Loucy (cell line): ENCODE measurements at regions not wholly inside any gene's neighbourhood (a gene's known extent, or its start where the extent isn't known, plus 50 kb on each side); places are given as distances from the start of the nearest gene placed in this dataset.

Source experiments
- H2AFZ ChIP-seq: fragments of 200-600 bp; sonication (generic); 2 replicates; pipeline ENCODE4 v1.6.0; 2016; ENCODE audit warnings: antibody characterized with exemption, mild to moderate bottlenecking, low read length, moderate library complexity
- H3F3A ChIP-seq: fragments of 200-600 bp; 2 replicates; pipeline ENCODE4 v1.6.0; 2016; ENCODE audit warnings: antibody characterized with exemption, low read depth, mild to moderate bottlenecking
- H3K27me3 ChIP-seq: fragments of 200-600 bp; sonication (generic); 2 replicates; pipeline ENCODE4 v1.6.1; 2014; ENCODE audit warnings: low read length, mild to moderate bottlenecking; ENCODE audit not compliant: insufficient read depth, poor library complexity, severe bottlenecking
- H3K36me3 ChIP-seq: fragments of 200-600 bp; sonication (generic); 2 replicates; pipeline ENCODE4 v1.6.1; 2016; ENCODE audit warnings: low read length; ENCODE audit not compliant: insufficient read depth
- H3K4me1 ChIP-seq: fragments of 200-600 bp; sonication (generic); 2 replicates; pipeline ENCODE4 v1.5.1; 2014; ENCODE audit warnings: low read length, mild to moderate bottlenecking; ENCODE audit not compliant: insufficient read depth, poor library complexity, severe bottlenecking
- H3K4me2 ChIP-seq: fragments of 200-600 bp; sonication (generic); 2 replicates; pipeline ENCODE4 v1.6.0; 2014; ENCODE audit warnings: antibody characterized with exemption, low read length, low read depth, mild to moderate bottlenecking; ENCODE audit not compliant: poor library complexity, severe bottlenecking
- H3K4me3 ChIP-seq: fragments of 200-600 bp; sonication (generic); 2 replicates; pipeline ENCODE4 v1.5.1; 2014; ENCODE audit warnings: low read length, mild to moderate bottlenecking, mixed read lengths; ENCODE audit not compliant: poor library complexity, severe bottlenecking
- H3K79me2 ChIP-seq: fragments of 200-600 bp; sonication (generic); 2 replicates; pipeline ENCODE4 v1.6.1; 2014; ENCODE audit warnings: low read length; ENCODE audit not compliant: insufficient read depth
- H3K9ac ChIP-seq: fragments of 200-600 bp; sonication (generic); 2 replicates; pipeline ENCODE4 v1.6.0; 2014; ENCODE audit warnings: mild to moderate bottlenecking, low read depth, low read length, moderate library complexity; ENCODE audit not compliant: poor library complexity, severe bottlenecking
- H3K9me2 ChIP-seq: fragments of 200-600 bp; sonication (generic); replicated peaks from 2 replicates; pipeline ENCODE4 v1.6.1; 2016; ENCODE audit warnings: low read depth, low read length, mixed read lengths
- H3K9me3 ChIP-seq: fragments of 200-600 bp; sonication (generic); 2 replicates; pipeline ENCODE4 v1.6.1; 2014; ENCODE audit warnings: mild to moderate bottlenecking, antibody characterized with exemption, low read length, low read depth; ENCODE audit not compliant: insufficient read depth
- H4K20me1 ChIP-seq: fragments of 200-600 bp; sonication (generic); 2 replicates; pipeline ENCODE4 v1.6.0; 2014; ENCODE audit warnings: antibody characterized with exemption, low read length, mild to moderate bottlenecking; ENCODE audit not compliant: insufficient read depth, poor library complexity, severe bottlenecking
- EZH2phosphoT487 ChIP-seq: fragments of 200-600 bp; IDR thresholded peaks from 2 replicates; pipeline ENCODE4 v1.6.1; 2018; ENCODE audit warnings: antibody characterized with exemption, mild to moderate bottlenecking, moderate library complexity, borderline replicate concordance
- TF ChIP-seq, protein P1 (sequence below): fragments of 200-600 bp; sonication (generic); conservative IDR thresholded peaks from 2 replicates; pipeline ENCODE4 v1.5.1; 2014; ENCODE audit warnings: mild to moderate bottlenecking, antibody characterized with exemption, low read length

DNA sequence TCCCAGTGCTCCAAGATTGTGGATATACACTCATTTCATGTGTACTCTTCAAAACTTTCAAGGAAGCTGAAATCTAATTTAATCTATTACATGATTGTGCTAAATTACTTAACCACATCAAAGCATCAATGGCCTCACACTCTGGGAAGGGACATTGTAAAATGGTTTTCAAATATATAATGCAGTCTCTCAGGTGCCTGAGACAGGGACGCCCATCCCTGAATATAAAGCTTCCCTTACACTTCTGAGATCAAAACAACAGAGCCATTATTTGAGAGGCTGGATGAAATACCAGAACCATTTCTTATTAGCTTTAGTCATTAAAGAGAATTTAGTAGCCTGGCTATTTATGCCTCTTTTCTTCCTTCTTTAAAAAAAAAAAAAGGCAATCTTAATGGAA, 259.2 kb upstream of the NFIA start:
- Histone ChIP-seq H3K4me1 (peaks cover 23% of the 10 kb centered on the region), H3F3A (no peaks in the 10 kb centered on the region), H3K9ac (no peak overlapping the region), H3K79me2 (no peaks in the 10 kb centered on the region), H3K4me3 (no peak overlapping the region), H3K36me3 (no peaks in the 10 kb centered on the region), H3K9me2 (no peaks in the 10 kb centered on the region), H3K4me2 (no peak overlapping the region), H4K20me1 (no peaks in the 10 kb centered on the region), H3K9me3 (no peaks in the 10 kb centered on the region; the same call in 1 of the 2 replicates), H2AFZ (no peak overlapping the region), H3K27me3 (no peaks in the 10 kb centered on the region)
- TF ChIP-seq, protein P1, sequence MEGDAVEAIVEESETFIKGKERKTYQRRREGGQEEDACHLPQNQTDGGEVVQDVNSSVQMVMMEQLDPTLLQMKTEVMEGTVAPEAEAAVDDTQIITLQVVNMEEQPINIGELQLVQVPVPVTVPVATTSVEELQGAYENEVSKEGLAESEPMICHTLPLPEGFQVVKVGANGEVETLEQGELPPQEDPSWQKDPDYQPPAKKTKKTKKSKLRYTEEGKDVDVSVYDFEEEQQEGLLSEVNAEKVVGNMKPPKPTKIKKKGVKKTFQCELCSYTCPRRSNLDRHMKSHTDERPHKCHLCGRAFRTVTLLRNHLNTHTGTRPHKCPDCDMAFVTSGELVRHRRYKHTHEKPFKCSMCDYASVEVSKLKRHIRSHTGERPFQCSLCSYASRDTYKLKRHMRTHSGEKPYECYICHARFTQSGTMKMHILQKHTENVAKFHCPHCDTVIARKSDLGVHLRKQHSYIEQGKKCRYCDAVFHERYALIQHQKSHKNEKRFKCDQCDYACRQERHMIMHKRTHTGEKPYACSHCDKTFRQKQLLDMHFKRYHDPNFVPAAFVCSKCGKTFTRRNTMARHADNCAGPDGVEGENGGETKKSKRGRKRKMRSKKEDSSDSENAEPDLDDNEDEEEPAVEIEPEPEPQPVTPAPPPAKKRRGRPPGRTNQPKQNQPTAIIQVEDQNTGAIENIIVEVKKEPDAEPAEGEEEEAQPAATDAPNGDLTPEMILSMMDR: no peak
- TF ChIP-seq EZH2phosphoT487: no peak

DNA sequence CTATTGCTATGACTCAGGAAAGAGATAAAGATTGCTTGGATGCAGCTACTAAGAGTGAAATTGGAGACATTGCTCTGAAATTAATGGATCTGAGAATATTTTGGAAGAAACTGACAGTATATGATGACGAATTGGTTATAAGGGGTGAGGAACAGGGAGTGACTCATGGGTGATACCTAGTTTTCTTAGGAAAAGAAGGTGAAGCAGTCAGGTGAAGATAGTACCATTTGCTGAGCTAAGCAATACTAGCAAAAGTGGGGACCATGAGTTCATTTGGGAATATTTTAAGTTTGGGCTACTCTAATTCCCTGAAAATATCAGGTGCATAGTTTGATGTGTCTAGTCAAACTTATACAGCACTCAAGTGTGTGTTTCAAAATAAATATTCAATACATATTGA, 260.1 kb upstream of the NFIA start:
- peaks cover 23% of the 10 kb centered on the region for H3K4me1 ChIP-seq
- H3K36me3 ChIP-seq: no peaks in the 10 kb centered on the region
- H3K9me2 ChIP-seq: no peaks in the 10 kb centered on the region
- H3K4me3 ChIP-seq: no peak overlapping the region
- H3K9me3 ChIP-seq: no peaks in the 10 kb centered on the region; the same call in 1 of the 2 replicates
- H3K79me2 ChIP-seq: no peaks in the 10 kb centered on the region
- H3F3A ChIP-seq: no peaks in the 10 kb centered on the region
- H3K4me2 ChIP-seq: no peak overlapping the region
- no peak overlapping the region for H3K9ac ChIP-seq
- H2AFZ ChIP-seq: no peak overlapping the region
- H3K27me3 ChIP-seq: no peaks in the 10 kb centered on the region
- H4K20me1 ChIP-seq: no peaks in the 10 kb centered on the region
- TF ChIP-seq EZH2phosphoT487: no peak
- TF ChIP-seq, protein P1: no peak

DNA sequence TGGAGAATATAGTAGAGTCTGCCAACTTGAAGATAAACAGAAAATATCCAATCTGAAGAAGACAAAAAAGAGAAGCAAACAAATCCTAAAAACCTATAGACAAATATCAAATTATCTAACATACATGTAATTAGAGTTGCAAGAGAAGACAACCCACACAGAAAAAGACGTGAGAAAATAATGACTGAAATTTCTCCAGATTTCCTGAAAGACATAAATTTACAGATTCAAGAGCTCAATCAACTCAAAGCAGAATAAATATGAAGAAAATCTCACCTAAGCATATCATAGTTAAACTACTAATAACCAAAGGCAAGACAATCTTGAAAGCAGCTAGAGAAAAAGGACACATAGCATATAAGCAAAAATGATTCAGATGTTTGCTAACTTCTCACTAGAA, 261.2 kb upstream of the NFIA start:
- no peak overlapping the region for H3K4me3 ChIP-seq
- no peak overlapping the region for H2AFZ ChIP-seq
- no peaks in the 10 kb centered on the region for H3K9me2 ChIP-seq
- peaks cover 23% of the 10 kb centered on the region for H3K4me1 ChIP-seq
- no peaks in the 10 kb centered on the region for H3K79me2 ChIP-seq
- H4K20me1 ChIP-seq: no peaks in the 10 kb centered on the region
- no peaks in the 10 kb centered on the region for H3K27me3 ChIP-seq
- H3K9ac ChIP-seq: no peak overlapping the region
- no peak overlapping the region for H3K4me2 ChIP-seq
- TF ChIP-seq, protein P1: no peak
- no peak for TF ChIP-seq EZH2phosphoT487
- no peaks in the 10 kb centered on the region for H3F3A ChIP-seq
- no peaks in the 10 kb centered on the region for H3K36me3 ChIP-seq
- H3K9me3 ChIP-seq: no peaks in the 10 kb centered on the region; the same call in 1 of the 2 replicates
